Tibial nerve (tissue), 4 donors: ENCODE measurements at regions not wholly inside any gene's neighbourhood (a gene's known extent, or its start where the extent isn't known, plus 50 kb on each side); places are given as distances from the start of the nearest gene placed in this dataset.

Experiments
- CTCF ChIP-seq, 5 experiments: fragments of 200-600 bp in 3 of 5; fragments of 450-650 bp in 2 of 5; sonication (generic) in 3 of 5; IDR thresholded peaks; one replicate each; pipeline ENCODE4 v1.5.1; 2016 to 2019; ENCODE audit warnings: antibody characterized with exemption in 5 of 5, mild to moderate bottlenecking in 3 of 5, moderate library complexity in 2 of 5
- EP300 ChIP-seq, 2 donors: sonication (generic); formaldehyde crosslinking; IDR thresholded peaks; one replicate each; pipeline ENCODE4 v1.6.1; 2017; ENCODE audit warnings: antibody characterized with exemption in 2 of 2, mild to moderate bottlenecking in 1 of 2

GRCh38 chr9:87824216-87824875 lies 58.3 kb upstream of the SPATA31E1 start:
- no peak for TF ChIP-seq CTCF (IDR thresholded peaks at IDR 0.05)
- no peak for TF ChIP-seq EP300 (IDR thresholded peaks at IDR 0.05)
